Testis (tissue), 2 donors: ENCODE measurements at regions not wholly inside any gene's neighbourhood (a gene's known extent, or its start where the extent isn't known, plus 50 kb on each side); places are given as distances from the start of the nearest gene placed in this dataset.

Experiments used
- DNase-seq: peaks from one replicate; pipeline ENCODE4 v3.0.0-alpha.2; 2019
- H3K27ac ChIP-seq, 2 donors: fragments of 200-600 bp; sonication (generic); one replicate each; pipeline ENCODE4 v1.5.1; 2019
- H3K27me3 ChIP-seq: fragments of 200-600 bp; sonication (generic); one replicate; pipeline ENCODE4 v1.5.1; 2019
- H3K36me3 ChIP-seq: fragments of 200-600 bp; sonication (generic); one replicate; pipeline ENCODE4 v1.5.1; 2017; ENCODE audit warnings: low read depth; ENCODE audit errors: missing control alignments
- H3K4me1 ChIP-seq: fragments of 200-600 bp; sonication (generic); one replicate; pipeline ENCODE4 v1.5.1; 2019
- H3K4me3 ChIP-seq, 2 donors: fragments of 200-600 bp; sonication (generic); one replicate each; pipeline ENCODE4 v1.5.1; 2017 to 2019
- H3K9me3 ChIP-seq: fragments of 200-600 bp; sonication (generic); one replicate; pipeline ENCODE4 v1.5.1; 2017
- CTCF ChIP-seq, 3 experiments: fragments of 450-650 bp in 2 of 3; fragments of 200-600 bp in 1 of 3; sonication (generic) in 1 of 3; IDR thresholded peaks; one replicate each; pipeline ENCODE4 v1.5.1; 2016 to 2019; ENCODE audit warnings: antibody characterized with exemption in 3 of 3, mild to moderate bottlenecking in 2 of 3, moderate library complexity in 1 of 3
- POLR2A ChIP-seq: fragments of 450-650 bp; IDR thresholded peaks from one replicate; pipeline ENCODE4 v1.6.1; 2017; ENCODE audit warnings: antibody characterized with exemption, mild to moderate bottlenecking, moderate library complexity
- WGBS, 2 donors: methylation state at CpG; one replicate each; pipeline ENCODE4 v1.1.5; 2018; 5-methylcytosine and 5-hydroxymethylcytosine counted together
- intact Hi-C: fragments of 100-400 bp; cut with DNase I; formaldehyde crosslinking; loops from one replicate; pipeline ENCODE4 v1.15.1; 2023; ENCODE audit warnings: low total_unique reads

GRCh38 chr3:159144472-159144871 lies 342.6 kb downstream of the MFSD1 start:
- 67 to 78% methylated on average over 2 of the region's 2 CpGs for WGBS, 2 donors
- intact Hi-C loops = no loop called here
- Histone ChIP-seq H3K36me3 (no peaks in the 10 kb centered on the region), H3K4me1 (no peaks in the 10 kb centered on the region), H3K9me3 (no peaks in the 10 kb centered on the region), H3K27me3 (no peaks in the 10 kb centered on the region), H3K4me3 (no peak overlapping the region), H3K27ac (no peak overlapping the region)
- DNase-seq = no peak
- TF ChIP-seq CTCF (IDR thresholded peaks at IDR 0.05) = no peak

GRCh38 chr3:159144891-159145290 lies 343.0 kb downstream of the MFSD1 start:
- Histone ChIP-seq H3K36me3 (no peaks in the 10 kb centered on the region), H3K4me1 (no peaks in the 10 kb centered on the region), H3K4me3 (no peak overlapping the region), H3K27ac (no peak overlapping the region), H3K27me3 (no peaks in the 10 kb centered on the region), H3K9me3 (no peaks in the 10 kb centered on the region)
- intact Hi-C loops = no loop called here
- no peak for DNase-seq
- no peak for TF ChIP-seq CTCF (IDR thresholded peaks at IDR 0.05)

- WGBS, 2 donors = 62 to 72% methylated on average over 3 of the region's 3 CpGs
- H3K27me3 ChIP-seq = no peaks in the 10 kb centered on the region
- TF ChIP-seq CTCF (IDR thresholded peaks at IDR 0.05) (no peak), POLR2A (no peak)
- H3K9me3 ChIP-seq = no peaks in the 10 kb centered on the region
- DNase-seq = no peak
- no peak overlapping the region for H3K4me3 ChIP-seq
- no peaks in the 10 kb centered on the region for H3K36me3 ChIP-seq
- intact Hi-C loops = no loop called here
- H3K27ac ChIP-seq = no peak overlapping the region
- H3K4me1 ChIP-seq = no peaks in the 10 kb centered on the region
Measured at GRCh38 chr3:159146392-159146791, 344.5 kb downstream of the MFSD1 start.

- TF ChIP-seq CTCF (IDR thresholded peaks at IDR 0.05) (no peak), POLR2A (no peak)
- Histone ChIP-seq H3K27me3 (no peaks in the 10 kb centered on the region), H3K9me3 (no peaks in the 10 kb centered on the region), H3K27ac (no peak overlapping the region), H3K4me3 (no peak overlapping the region), H3K4me1 (no peaks in the 10 kb centered on the region), H3K36me3 (no peaks in the 10 kb centered on the region)
- no peak for DNase-seq
- intact Hi-C loops = no loop called here
- WGBS, 2 donors = 50 to 51% methylated on average over 4 of the region's 4 CpGs
Measured at GRCh38 chr3:159146856-159147435, 345.1 kb downstream of the MFSD1 start.

GRCh38 chr3:159147813-159148212 lies 346.0 kb downstream of the MFSD1 start:
- H3K9me3 ChIP-seq = no peaks in the 10 kb centered on the region
- 78 to 82% methylated on average over 4 of the region's 4 CpGs for WGBS, 2 donors
- no peak overlapping the region for H3K4me3 ChIP-seq
- intact Hi-C loops = no loop called here
- TF ChIP-seq CTCF (IDR thresholded peaks at IDR 0.05) (no peak), POLR2A (no peak)
- no peaks in the 10 kb centered on the region for H3K4me1 ChIP-seq
- no peaks in the 10 kb centered on the region for H3K36me3 ChIP-seq
- DNase-seq = no peak
- H3K27ac ChIP-seq = no peak overlapping the region
- H3K27me3 ChIP-seq = no peaks in the 10 kb centered on the region
